ENCODE measurements at regions not wholly inside any gene's neighbourhood (a gene's known extent, or its start where the extent isn't known, plus 50 kb on each side); places are given as distances from the start of the nearest gene placed in this dataset.

DNA sequence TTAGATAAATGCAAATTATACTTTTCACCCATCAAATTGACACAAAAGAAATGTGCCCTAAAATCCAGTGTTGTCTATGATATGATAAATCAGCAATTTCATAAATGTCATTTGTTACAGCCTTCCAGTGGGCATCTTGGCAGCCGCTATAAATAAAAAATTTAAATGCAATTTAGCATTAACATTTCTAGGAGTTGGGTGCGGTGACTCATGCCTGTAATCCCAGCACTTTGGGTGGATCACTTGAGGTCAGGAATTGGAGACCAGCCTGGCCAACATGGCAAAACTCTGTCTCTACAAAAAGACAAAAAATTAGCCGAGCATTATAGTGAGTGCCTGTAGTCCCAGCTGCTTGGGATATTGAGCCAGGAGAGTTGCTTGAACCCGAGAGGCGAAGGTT lies 65.9 kb upstream of the POMGNT2 start:
- TF ChIP-seq POLR2AphosphoS5 (IDR thresholded peaks at IDR 0.05; ENCODE audit: low read depth, low read length), result no peak
- TF ChIP-seq CTCF (IDR thresholded peaks at IDR 0.05), result no peak
